Limb (tissue), 2 donors: ENCODE measurements at regions not wholly inside any gene's neighbourhood (a gene's known extent, or its start where the extent isn't known, plus 50 kb on each side); places are given as distances from the start of the nearest gene placed in this dataset.
"Not testable (repeated sequence)": the region's sequence is repeated elsewhere in the genome, so short reads cannot be mapped to it uniquely, and the experiment has no call there.

Experiments used
- DNase-seq, 2 donors: peaks; one replicate each; pipeline ENCODE4 v3.0.0-alpha.2; 2016; ENCODE audit errors: extremely low spot score in 2 of 2

GRCh38 chr1:197985351-197985750 is 68.2 kb downstream of the LHX9 start:
- DNase-seq = no peak

GRCh38 chr1:197986817-197987216 is 69.6 kb downstream of the LHX9 start:
- DNase-seq = no peak

DNA sequence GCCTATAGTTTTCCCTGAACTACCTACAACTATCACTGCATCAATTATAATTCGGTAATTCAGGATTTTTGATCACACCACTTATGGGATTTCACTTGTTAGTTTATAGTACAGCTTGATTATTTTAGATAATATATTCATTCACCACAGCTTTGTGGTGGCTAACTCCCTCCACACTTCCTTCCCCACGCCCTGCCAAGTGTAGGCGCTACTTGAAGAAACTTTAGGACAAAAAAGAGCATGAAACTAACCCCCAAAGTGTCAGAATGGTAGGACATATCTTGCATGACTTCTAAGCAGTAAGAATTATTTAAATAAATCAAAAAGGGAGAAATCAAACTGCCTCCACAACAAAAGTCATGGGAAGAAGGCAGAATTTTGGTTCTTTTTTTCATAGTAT is 70.1 kb downstream of the LHX9 start:
- no peak for DNase-seq

GRCh38 chr1:197988581-197988980 is 71.4 kb downstream of the LHX9 start:
- not testable (repeated sequence) for DNase-seq

DNA sequence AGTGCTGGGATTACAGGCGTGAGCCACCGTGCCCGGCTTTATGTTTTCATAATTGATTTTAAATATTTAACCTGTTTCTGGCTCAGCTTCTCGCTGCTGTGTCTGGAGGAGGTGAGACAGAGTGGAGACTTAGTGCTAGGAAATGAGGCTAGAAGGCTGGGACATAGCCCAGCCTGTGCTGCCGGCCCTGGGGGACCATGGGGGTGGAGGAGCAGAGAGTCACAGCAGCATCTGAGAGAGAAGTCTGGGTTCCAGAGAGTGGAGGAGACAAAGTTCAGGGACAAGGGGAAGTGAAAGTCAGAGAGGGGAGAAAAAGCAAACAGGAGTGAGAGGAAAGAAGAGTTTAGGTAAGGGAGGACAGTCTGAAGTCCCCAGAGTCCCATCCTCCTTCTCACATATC is 71.9 kb downstream of the LHX9 start:
- no peak for DNase-seq

- no peak for DNase-seq
Observed at GRCh38 chr1:197991594-197991993, 74.4 kb downstream of the LHX9 start.

DNA sequence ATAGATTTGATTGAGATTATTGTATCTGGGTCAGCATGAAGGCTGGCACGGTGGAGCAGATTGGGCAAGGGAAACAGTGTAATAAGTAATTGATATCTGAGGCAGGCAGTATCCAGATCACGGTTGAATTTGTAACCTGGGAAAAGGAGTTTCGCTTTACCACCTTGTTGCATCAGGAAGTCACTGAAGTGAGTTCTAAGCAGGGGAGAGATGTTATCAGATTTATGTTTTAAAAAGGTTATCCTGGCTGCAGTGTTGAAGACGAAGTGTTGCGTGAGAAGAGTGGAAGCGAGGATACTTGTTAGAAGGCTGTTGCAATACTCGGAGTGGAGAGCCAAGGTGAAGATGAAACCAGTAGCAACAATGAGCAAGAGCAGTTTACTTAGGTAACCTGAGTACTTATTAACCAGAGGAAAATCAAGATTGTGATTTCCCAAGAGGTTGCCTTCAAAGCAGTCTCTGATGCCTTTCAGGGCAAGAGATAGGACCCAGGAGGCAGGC is 77.8 kb downstream of the LHX9 start:
- DNase-seq = no peak

DNA sequence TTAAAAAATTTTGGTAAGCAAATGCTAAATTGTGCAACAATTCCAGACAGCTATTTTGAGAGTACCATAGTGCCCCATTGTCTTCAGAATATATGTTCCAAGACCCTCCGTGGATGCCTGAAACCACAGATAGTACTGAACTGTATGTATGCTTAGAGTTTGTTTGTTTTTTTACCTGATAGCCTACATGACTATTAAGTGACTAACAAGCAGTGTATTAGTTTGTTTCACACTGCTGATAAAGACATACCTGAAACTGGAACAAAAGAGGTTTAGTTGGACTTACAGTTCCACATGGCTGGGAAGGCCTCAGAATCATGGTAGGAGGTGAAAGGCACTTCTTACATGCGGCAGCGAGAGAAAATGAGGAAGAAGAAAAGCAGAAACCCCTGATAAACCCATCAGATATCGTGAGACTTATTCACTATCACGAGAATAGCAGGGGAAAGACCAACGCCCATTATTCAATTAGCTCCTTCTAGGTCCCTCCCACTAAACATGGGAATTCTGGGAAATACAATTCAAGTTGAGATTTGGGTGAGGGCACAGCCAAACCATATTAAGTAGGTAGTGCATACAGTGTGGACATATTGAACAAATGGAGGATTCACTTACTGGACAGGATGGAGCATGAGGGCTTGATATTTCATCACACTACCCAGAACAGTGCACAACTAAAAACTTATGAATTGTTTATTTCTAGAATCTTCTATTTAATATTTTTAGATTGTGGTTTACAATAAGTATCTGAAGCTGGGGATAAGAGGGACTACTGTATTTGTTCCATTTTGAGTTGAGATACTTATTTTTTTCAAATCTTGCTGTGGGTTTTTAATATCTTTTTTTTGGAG is 78.5 kb downstream of the LHX9 start:
- DNase-seq = no peak

GRCh38 chr1:197996259-197996512 is 79.0 kb downstream of the LHX9 start:
- not testable (repeated sequence) for DNase-seq

DNA sequence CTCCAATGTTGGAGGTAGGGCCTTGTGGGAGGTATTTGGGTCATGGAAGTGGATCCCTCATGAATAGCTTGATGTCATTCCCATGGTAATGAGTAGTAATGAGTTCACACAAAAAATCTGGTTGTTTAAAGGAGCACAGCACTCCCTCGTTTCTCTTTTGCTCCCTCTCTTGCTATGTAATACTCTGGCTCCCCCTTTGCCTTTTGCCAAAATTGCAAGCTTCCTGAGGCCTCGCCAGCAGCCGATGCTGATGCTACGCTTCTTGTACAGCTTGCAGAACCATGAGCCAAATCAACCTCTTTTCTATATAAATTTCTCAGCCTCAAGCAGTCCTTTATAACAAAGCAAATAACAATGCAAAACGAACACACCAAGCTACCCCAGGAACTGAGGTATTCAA is 80.9 kb downstream of the LHX9 start:
- DNase-seq = no peak

DNA sequence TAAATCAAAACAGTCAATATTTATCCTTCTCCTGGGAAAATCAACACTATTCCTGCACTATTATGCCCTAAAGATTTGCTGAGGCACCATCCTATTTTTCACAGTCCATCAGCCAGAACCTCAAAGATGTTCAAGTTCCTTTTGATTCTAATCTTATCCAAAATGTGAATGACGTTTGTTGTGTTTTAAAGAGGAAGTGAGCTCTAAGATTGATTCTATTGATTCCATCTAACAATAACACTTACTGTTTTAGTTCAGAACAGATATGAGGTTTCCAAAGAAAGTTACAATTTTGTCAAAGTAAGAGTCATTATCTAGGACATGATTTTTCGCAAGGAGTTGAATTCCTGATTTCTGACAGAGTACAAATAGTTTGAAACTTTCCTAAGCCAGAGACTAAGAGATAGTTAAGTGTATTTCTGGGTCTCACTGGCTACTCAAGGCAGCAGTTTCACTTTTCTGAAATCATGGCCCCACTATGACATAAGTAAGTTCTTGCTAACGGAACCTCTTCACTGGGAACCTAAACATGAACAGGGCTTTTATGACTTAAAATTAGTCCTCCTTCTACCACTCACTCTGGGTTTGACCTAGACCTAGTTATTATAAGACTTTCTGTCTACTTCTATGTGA is 84.7 kb downstream of the LHX9 start:
- no peak for DNase-seq

DNA sequence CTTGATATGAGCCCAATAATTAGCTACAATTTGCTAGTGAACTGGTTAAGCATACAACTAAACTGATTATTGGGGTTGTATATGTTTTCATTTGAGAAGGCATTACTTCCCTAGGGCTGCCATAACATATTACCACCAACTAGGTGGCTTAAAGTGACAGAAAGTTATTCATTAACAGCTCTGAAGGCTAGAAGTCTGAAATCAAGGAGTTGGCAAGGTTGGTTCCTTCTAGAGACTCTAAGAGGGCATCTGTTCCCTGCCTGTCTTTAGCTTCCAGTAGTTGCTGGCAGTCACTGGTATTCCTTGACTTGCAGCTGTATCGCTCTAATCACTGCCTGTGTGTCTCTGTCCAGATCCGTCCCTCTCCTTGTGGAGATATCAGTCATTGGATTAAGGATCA is 86.3 kb downstream of the LHX9 start:
- DNase-seq = no peak

DNA sequence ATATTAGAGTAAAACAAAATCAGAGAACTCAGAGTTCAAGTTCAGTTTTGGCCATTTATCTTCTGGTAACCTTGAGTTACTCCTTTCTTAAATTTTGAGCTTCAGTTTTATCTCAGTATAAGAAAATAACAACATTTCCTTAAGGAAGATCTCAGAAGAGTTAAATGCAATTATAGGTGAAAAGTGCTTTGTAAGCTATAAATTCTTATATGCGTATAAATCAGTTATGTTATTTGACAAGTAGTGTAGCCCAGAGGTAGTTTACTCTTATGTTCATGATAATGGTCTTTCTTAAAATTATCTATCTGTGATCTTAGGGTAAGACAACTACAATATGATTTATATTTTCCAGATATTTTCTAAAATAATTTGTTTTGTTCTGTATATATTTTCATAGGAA is 89.8 kb downstream of the LHX9 start:
- DNase-seq = no peak

DNA sequence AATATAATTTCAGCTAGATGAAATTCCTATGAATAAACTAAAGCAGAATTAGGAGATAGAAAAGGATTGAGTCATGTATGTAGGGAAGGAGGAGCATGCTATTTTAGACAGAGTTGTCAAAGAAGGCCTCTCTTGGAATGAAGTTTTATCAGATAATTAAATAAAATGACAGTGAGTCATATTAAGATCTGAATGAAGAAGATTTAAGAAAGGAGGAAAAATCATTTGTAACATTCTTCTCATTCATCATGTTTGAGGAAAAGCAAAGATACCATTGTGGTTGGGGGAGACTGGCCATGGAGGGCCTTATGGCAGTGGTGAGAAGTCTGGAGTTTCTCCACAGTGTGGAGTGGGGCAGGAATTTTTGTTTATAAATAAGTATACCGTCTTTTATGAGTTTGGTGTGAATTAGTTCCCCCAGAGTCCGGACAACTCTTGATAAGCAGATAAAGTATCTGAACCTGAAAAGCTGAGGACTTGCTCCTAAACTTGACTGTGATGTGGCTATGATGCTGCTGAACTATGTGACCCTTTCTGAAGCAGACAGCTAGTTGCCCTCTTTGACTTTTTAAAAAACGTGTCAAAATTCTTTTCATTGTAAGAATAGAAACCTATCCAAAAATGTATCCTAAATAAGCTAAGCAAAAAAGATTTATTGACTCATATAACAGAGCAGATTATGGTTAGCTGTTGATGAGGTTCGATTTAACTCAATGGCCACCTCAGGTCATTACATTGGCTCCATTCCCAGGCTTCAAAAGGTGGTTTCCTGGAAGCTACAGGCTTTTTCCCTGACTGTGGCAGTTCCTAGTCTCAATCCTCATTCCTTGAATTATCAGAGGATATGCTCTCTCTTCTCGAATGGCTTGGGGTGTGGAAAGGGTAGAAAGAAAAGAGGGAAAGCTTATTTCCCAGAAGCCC is 90.8 kb downstream of the LHX9 start:
- no peak for DNase-seq

GRCh38 chr1:198014355-198014754 is 97.2 kb downstream of the LHX9 start:
- no peak for DNase-seq

- DNase-seq = no peak
Observed at GRCh38 chr1:198015309-198015708, 98.1 kb downstream of the LHX9 start.

DNA sequence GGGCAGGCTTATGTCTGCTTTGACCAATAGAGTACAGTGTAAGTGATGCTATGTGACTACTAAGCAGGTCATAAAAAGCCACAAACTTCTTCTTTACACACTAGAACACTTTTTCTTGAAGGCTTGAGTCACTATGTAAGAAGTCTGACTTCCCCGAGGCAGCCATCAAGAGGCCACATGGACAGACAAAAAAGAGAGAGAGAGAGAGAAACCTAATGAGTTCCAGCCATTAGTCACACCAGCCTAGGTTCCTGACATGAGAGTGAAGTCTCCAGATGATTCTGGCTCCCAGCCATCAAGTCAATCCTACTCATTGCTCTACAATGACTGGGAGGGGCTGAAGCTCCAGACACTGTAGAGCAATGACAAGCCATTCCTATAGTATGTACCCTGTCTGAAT is 101.4 kb downstream of the LHX9 start:
- no peak for DNase-seq

DNA sequence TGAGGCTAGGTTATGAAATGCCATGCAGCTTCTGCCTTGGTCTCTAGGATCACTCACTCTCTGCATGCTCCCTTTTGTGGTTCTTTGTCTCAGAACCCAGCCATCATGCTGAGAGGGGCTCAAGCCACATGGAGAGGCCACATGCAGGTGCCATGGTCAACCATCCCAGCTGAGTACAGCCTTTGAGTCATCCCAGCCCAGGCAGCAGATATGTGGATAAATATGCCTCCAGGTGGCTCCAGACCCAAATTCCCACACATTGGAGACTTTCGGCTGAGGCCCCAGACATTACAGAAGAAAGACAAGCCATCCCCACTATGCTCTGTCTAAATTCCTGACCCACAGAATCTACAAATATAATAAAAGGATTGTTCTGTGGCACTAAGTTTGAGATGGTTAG is 102.0 kb downstream of the LHX9 start:
- no peak for DNase-seq

DNA sequence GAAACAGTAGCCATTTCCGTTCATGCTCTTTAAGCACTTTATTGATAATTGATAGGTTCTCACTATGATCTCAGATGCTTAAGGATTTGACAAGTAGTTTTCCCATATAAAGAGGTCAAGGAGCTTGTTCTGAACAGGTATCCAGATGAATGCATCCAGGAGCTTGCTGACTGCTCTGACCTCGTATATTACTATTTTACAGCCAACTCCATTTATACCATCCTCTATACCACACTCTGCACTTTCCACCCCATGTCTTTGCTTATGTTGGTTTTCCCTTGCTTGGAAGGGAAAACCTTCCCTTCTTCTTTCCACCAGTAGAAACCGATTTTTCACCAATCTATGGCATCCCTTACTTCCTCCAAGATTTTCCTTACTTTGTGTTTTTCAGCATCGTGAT is 107.2 kb downstream of the LHX9 start:
- DNase-seq = no peak

DNA sequence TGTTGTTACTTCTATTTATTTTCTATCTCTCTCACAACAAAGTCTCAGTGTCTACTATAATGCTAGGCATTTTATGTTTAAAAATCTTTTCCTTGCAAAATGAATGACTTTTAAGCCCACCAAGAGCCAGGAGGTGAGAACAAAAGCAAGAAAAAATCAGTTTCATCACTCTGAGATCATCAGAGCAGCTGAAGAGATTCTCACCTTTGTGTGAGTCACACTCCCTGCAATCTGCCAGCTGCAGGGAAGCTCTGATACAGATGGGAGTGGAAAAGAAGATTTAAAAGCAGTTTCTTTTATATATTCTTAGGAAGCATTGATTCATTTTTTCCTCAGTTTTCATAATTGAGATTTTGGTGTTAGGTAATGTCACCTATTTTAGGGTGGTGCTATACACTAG is 107.6 kb downstream of the LHX9 start:
- no peak for DNase-seq

DNA sequence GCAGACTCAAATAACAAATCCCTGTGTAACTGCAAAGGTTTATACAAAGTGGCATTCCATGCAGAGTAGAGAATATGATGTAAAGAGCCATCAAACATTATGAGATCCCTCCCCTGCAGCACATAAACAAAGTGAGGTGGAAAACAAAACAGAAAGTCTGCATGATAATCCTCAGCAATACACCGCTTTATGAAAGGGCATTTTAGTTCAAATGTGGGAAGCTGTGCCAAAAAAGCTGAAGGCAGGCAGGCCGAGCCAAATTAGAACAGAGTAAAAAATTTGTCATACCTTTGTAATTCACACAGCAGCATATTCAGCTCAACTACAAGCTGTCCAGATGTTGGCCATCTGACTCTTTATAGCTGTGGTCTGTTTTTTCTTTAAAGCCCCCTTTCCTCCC is 113.5 kb downstream of the LHX9 start:
- peak in 1 of 2 donors; percentile 20 for DNase-seq

- DNase-seq = no peak
Observed at GRCh38 chr1:198031086-198031485, 113.9 kb downstream of the LHX9 start.
